ENCODE measurements at regions not wholly inside any gene's neighbourhood (a gene's known extent, or its start where the extent isn't known, plus 50 kb on each side); places are given as distances from the start of the nearest gene placed in this dataset.

DNA sequence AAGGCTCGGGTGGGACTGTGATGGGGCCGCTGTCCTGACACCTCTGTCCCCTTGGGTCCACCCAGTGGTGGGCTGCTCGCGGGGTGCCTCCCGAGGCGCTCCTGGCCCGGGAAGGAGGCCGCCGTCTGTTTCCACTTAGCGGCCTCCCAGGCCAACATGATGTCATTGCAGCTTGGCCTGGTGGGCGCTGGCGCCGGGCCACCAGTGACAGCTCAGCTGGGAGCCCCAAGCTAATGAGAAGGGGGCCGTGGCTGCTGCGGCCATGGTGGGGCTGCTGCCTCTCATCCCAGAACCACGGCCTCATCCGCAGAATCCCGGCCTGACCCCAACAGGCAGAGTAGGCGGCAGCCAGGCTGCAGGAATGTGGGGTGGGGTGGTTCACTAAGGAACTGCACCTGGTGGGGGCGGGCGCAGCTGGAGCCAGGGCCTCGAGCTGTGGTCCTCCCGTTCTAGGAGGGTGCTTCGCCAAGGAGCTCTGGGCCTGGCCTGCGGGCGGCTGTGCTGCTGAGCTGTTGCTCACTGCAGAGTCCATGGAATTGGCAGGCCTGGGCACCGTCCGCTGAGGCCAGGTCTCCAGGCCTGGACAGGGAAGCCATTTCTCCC is 123.5 kb upstream of the COL5A1 start:
- TF ChIP-seq, protein P1, sequence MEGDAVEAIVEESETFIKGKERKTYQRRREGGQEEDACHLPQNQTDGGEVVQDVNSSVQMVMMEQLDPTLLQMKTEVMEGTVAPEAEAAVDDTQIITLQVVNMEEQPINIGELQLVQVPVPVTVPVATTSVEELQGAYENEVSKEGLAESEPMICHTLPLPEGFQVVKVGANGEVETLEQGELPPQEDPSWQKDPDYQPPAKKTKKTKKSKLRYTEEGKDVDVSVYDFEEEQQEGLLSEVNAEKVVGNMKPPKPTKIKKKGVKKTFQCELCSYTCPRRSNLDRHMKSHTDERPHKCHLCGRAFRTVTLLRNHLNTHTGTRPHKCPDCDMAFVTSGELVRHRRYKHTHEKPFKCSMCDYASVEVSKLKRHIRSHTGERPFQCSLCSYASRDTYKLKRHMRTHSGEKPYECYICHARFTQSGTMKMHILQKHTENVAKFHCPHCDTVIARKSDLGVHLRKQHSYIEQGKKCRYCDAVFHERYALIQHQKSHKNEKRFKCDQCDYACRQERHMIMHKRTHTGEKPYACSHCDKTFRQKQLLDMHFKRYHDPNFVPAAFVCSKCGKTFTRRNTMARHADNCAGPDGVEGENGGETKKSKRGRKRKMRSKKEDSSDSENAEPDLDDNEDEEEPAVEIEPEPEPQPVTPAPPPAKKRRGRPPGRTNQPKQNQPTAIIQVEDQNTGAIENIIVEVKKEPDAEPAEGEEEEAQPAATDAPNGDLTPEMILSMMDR (IDR thresholded peaks at IDR 0.05), result no peak
- TF ChIP-seq POLR2A (IDR thresholded peaks at IDR 0.05) (no peak), POLR2AphosphoS5 (IDR thresholded peaks at IDR 0.05) (no peak), EP300 (IDR thresholded peaks at IDR 0.05; ENCODE audit: low read depth) (no peak)

All from transverse colon (tissue), 4 donors.